HAP-1 (cell line): ENCODE measurements at regions not wholly inside any gene's neighbourhood (a gene's known extent, or its start where the extent isn't known, plus 50 kb on each side); places are given as distances from the start of the nearest gene placed in this dataset.

Experiments used
- DNase-seq, 2 experiments: peaks; one replicate each; pipeline ENCODE4 v3.0.0-alpha.2; 2016 to 2020; ENCODE audit warnings: low spot score in 2 of 2
- H3K27me3 ChIP-seq: fragments of 250-450 bp; sonication (Bioruptor Pico); 2 replicates; pipeline ENCODE4 v1.5.1; 2020; ENCODE audit warnings: low read depth, mild to moderate bottlenecking, moderate library complexity
- H3K36me3 ChIP-seq: fragments of 250-450 bp; sonication (Bioruptor Pico); replicated peaks from 2 replicates; pipeline ENCODE4 v1.5.1; 2020; ENCODE audit warnings: mild to moderate bottlenecking
- H3K4me1 ChIP-seq: fragments of 250-450 bp; sonication (Bioruptor Pico); 2 replicates; pipeline ENCODE4 v1.5.1; 2020; ENCODE audit warnings: mild to moderate bottlenecking
- H3K4me3 ChIP-seq: fragments of 250-450 bp; sonication (Bioruptor Pico); 2 replicates; pipeline ENCODE4 v1.5.1; 2020; ENCODE audit warnings: mild to moderate bottlenecking, moderate library complexity
- H3K9me3 ChIP-seq: fragments of 250-450 bp; sonication (Bioruptor Pico); 2 replicates; pipeline ENCODE4 v1.5.1; 2020; ENCODE audit warnings: mild to moderate bottlenecking, moderate library complexity
- in situ Hi-C: fragments of 300-500 bp; cut with MboI; formaldehyde crosslinking; loops from 3 replicates; pipeline ENCODE4 v1.14.3; 2020; ENCODE audit warnings: low sequenced_read_pairs, inconsistent platforms, mixed read lengths

DNA sequence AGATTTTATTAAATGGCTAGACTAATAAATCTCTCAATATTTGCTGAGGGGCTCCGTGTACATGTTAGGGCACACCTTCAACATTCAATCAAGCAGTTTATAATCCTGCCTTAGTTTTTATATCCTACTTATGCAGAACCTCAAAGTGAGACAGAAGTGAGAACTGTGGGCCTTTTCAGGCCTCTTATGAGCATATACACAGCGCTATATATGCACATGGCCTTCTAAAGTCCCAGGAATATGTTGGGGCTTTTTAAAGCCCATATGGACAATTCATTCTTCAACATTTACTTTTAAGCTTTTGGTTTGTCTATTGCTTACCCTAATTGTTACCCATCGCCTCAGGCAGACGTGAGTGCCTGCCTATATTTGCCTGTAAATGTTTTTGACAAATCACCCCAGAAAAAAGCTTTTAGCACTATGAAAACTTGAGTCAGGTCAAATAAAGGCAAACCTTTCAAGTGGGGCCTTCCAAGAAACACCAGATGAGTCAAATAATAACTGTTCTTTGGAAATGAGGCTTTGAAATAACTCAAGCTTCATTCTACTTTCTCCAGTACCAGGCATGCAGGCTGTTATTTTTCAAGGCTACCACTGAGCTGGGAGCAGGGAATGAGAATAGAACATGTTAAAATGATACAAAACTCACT, 58.2 kb downstream of the ESM1 start:
- Histone ChIP-seq H3K9me3 (no peaks in the 10 kb centered on the region), H3K27me3 (no peaks in the 10 kb centered on the region), H3K4me3 (no peak overlapping the region), H3K4me1 (no peaks in the 10 kb centered on the region), H3K36me3 (no peaks in the 10 kb centered on the region)
- DNase-seq: no peak
- in situ Hi-C loops: no loop called here

DNA sequence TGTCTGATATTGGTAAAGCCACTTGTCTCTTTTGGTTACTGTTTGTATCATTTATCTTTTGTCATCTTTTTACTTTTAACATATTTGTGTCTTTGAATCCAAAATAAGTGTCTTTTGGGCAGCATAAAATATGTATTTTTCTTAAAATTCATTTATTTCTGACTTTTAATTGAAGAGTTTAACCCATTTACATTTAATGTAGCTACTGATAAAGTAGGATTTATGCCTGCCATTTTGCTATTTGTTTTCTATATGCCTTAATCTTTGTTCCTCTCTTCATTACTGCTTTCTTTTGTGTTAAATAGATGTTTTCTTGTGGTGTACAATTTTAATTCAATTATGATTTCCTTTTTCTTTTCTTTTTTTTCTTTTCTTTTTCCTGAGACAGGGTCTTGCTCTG, 60.9 kb downstream of the ESM1 start:
- H3K4me1 ChIP-seq: no peaks in the 10 kb centered on the region
- H3K4me3 ChIP-seq: no peak overlapping the region
- no peaks in the 10 kb centered on the region for H3K36me3 ChIP-seq
- no peaks in the 10 kb centered on the region for H3K9me3 ChIP-seq
- in situ Hi-C loops: no loop called here
- DNase-seq: no peak
- no peaks in the 10 kb centered on the region for H3K27me3 ChIP-seq

- Histone ChIP-seq H3K27me3 (0 out of 2 replicates have a peak, but pooled peaks cover 3% of the 10 kb centered on the region), H3K4me3 (no peak overlapping the region), H3K36me3 (no peaks in the 10 kb centered on the region), H3K9me3 (no peaks in the 10 kb centered on the region), H3K4me1 (no peaks in the 10 kb centered on the region)
- in situ Hi-C loops: no loop called here
- no peak for DNase-seq
These were observed 68.1 kb downstream of the ESM1 start for GRCh38 chr5:54917323-54917722.

- in situ Hi-C loops: no loop called here
- Histone ChIP-seq H3K9me3 (no peaks in the 10 kb centered on the region), H3K27me3 (0 out of 2 replicates have a peak, but pooled peaks cover 3% of the 10 kb centered on the region), H3K4me3 (no peak overlapping the region), H3K4me1 (no peaks in the 10 kb centered on the region), H3K36me3 (no peaks in the 10 kb centered on the region)
- DNase-seq: no peak
These were observed 69.8 kb downstream of the ESM1 start for GRCh38 chr5:54915466-54916027.

DNA sequence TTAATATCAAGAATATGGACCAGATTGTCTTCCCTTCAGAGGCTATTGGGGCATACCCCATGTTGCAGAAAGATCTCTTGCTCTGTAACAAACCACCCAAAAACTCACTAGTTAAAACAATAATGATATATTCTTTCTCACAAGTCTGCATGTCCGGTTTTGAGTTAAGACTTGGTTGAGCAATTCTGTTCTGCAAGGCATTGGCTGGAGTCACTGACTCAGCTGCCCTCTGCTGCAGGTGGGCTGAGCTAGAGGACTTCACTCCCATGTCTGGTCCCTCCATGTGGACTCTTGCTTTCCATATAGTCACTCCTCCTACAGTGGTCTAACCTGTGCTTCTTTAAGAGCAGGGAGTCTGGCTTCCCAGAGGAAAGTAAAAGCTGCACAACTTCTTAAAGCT, 73.4 kb downstream of the ESM1 start:
- DNase-seq: no peak
- no peaks in the 10 kb centered on the region for H3K4me1 ChIP-seq
- 0 out of 2 replicates have a peak, but pooled peaks cover 3% of the 10 kb centered on the region for H3K27me3 ChIP-seq
- H3K9me3 ChIP-seq: no peaks in the 10 kb centered on the region
- in situ Hi-C loops: no loop called here
- no peak overlapping the region for H3K4me3 ChIP-seq
- H3K36me3 ChIP-seq: no peaks in the 10 kb centered on the region

DNA sequence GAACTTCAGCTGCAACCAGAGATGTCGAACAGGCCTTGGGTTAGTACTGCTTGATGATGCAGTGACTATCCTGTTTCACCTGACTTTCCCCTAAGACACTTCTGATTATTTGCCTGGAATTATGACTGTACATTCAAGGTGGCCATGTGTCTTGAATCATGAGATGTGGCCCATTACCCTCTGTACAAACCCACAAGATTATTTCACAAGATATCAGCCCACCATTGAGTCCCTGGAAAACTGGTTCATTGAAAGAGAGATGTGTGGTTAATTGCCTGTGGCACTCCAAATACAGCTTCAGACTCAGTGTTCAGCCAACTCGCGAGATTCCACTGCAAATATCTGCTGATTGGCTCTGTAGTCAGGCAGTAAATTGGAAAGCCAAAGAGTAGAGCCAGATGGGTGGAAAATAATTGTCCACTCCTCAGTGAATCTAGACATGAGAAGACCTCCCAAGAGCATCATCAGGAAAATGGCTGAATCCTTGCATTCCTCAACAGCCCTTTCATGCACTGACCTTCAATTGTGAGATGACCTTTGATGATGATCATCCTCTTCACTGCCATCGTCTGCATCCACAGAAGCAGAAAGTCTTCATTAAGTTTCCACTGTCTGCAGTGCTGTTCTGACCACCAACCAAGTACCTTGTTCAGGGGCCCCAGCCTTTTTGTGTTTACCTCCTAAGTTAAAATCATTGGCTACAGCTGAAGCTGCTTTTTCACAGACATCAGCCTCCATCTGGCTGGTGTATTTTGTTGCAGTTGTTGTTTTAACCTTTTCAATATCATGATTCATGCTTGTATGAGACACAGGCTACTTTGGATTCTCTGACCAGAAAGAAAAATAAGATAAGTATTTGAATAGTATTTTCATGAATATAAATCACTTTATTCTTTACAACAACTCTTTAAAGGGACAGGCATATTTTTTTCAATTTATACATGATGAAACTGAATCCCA, 75.2 kb downstream of the ESM1 start:
- no peak for DNase-seq
- no peaks in the 10 kb centered on the region for H3K27me3 ChIP-seq
- H3K9me3 ChIP-seq: no peaks in the 10 kb centered on the region
- in situ Hi-C loops: loop anchor here (10.0 kb wide), 1 partner anchor 245 kb away; no protein-coding TSS in a partner anchor
- H3K4me3 ChIP-seq: no peak overlapping the region
- no peaks in the 10 kb centered on the region for H3K4me1 ChIP-seq
- H3K36me3 ChIP-seq: no peaks in the 10 kb centered on the region

- Histone ChIP-seq H3K4me3 (no peak overlapping the region), H3K9me3 (no peaks in the 10 kb centered on the region), H3K36me3 (no peaks in the 10 kb centered on the region), H3K27me3 (no peaks in the 10 kb centered on the region), H3K4me1 (no peaks in the 10 kb centered on the region)
- DNase-seq: no peak
- in situ Hi-C loops: loop anchor here (10.0 kb wide), 1 partner anchor 246 kb away; no protein-coding TSS in a partner anchor
These were observed 76.4 kb downstream of the ESM1 start for GRCh38 chr5:54908774-54909525.

- in situ Hi-C loops: loop anchor here (10.0 kb wide), 1 partner anchor 249 kb away; no protein-coding TSS in a partner anchor
- Histone ChIP-seq H3K9me3 (no peaks in the 10 kb centered on the region), H3K4me3 (no peak overlapping the region), H3K36me3 (no peaks in the 10 kb centered on the region), H3K27me3 (peaks cover 9% of the 10 kb centered on the region), H3K4me1 (no peaks in the 10 kb centered on the region)
- DNase-seq: peak; percentile 48 to 73
These were observed 79.4 kb downstream of the ESM1 start for GRCh38 chr5:54905942-54906537.

DNA sequence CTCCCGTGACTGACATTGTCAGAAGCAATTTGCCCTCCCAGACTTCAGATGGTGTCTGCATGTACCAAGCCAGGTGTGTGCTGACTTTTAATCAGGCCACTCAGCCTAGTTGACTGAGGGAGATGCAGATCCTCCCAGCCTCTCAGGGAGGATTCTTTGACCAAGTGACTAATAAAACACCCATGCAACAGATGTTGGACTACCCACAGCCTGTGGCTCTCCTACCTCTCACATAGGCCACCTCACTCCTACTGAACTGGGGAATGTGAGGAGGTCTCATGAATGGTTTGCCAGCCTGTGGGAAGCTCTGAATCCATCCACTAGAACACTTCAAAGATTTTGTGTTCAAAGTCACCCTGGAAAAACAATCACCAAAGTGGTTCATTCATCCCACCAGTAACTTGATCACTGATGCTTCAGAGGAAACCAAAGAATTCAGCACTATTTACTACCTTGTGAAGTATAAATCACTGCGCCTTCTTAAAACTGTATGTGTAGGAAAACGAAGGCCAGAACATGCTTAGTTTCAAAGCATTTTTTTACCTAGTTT, 80.1 kb downstream of the ESM1 start:
- in situ Hi-C loops: loop anchor here (10.0 kb wide), 1 partner anchor 249 kb away; no protein-coding TSS in a partner anchor
- no peak for DNase-seq
- H3K4me3 ChIP-seq: no peak overlapping the region
- no peaks in the 10 kb centered on the region for H3K36me3 ChIP-seq
- H3K27me3 ChIP-seq: peaks cover 9% of the 10 kb centered on the region
- no peaks in the 10 kb centered on the region for H3K4me1 ChIP-seq
- H3K9me3 ChIP-seq: no peaks in the 10 kb centered on the region

GRCh38 chr5:54904425-54904824, 81.0 kb downstream of the ESM1 start:
- no peak for DNase-seq
- Histone ChIP-seq H3K4me3 (no peak overlapping the region), H3K4me1 (no peaks in the 10 kb centered on the region), H3K36me3 (no peaks in the 10 kb centered on the region), H3K9me3 (no peaks in the 10 kb centered on the region), H3K27me3 (peaks cover 9% of the 10 kb centered on the region)
- in situ Hi-C loops: loop anchor here (10.0 kb wide), 1 partner anchor 250 kb away; no protein-coding TSS in a partner anchor

- in situ Hi-C loops: loop anchor here (10.0 kb wide), 1 partner anchor 252 kb away; no protein-coding TSS in a partner anchor
- H3K9me3 ChIP-seq: no peaks in the 10 kb centered on the region
- no peak overlapping the region for H3K4me3 ChIP-seq
- H3K36me3 ChIP-seq: no peaks in the 10 kb centered on the region
- H3K27me3 ChIP-seq: peaks cover 9% of the 10 kb centered on the region
- no peaks in the 10 kb centered on the region for H3K4me1 ChIP-seq
- no peak for DNase-seq
These were observed 82.5 kb downstream of the ESM1 start for GRCh38 chr5:54902791-54903473.

DNA sequence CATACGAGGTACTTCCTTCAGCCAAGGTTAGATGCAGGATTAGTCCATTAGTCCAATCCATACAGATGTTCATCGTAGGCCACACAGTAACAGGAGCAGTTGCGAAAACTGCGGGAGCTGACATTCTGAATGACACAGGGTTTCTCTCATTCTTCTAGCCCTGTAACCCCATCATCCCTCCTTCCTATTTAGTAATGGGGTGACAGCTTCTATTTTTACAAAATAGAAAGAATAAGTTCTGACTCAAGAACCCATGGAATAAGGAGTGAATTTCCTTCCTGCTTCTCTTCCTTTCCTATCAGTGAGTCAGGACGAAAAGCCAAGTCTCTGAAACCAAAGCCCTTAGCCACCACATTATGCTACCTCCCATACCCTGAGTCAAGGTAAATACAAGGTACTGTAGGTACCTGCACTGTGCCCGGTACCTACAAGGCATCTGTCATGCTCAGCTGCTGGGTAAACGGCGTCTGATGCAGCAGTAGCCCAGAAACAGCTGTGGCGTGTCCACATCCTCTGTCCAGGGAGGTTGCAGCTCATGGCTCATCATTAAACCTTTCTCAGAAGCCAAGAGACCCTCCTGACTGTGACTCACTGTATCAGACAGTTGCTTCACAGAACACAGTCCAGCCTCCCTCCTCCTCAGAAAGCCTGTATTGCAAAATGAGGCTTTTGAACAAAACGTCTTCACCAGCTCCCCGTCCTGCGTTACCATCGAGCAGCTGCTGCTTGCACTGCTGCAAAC, 84.2 kb downstream of the ESM1 start:
- in situ Hi-C loops: loop anchor here (10.0 kb wide), 1 partner anchor 254 kb away; no protein-coding TSS in a partner anchor
- H3K4me1 ChIP-seq: no peaks in the 10 kb centered on the region
- DNase-seq: no peak

More for the DNA sequence above, 84.2 kb downstream of the ESM1 start:
- H3K27me3 ChIP-seq: peaks cover 11% of the 10 kb centered on the region
- no peak overlapping the region for H3K4me3 ChIP-seq
- no peaks in the 10 kb centered on the region for H3K36me3 ChIP-seq
- H3K9me3 ChIP-seq: no peaks in the 10 kb centered on the region
